Lower leg skin (tissue), 3 donors: ENCODE measurements at regions not wholly inside any gene's neighbourhood (a gene's known extent, or its start where the extent isn't known, plus 50 kb on each side); places are given as distances from the start of the nearest gene placed in this dataset.

Source experiments
- POLR2A ChIP-seq, 2 donors: fragments of 450-650 bp; IDR thresholded peaks; one replicate each; pipeline ENCODE4 v1.6.1; 2016 to 2017; ENCODE audit warnings: antibody characterized with exemption in 2 of 2, mild to moderate bottlenecking in 1 of 2, moderate library complexity in 1 of 2
- TF ChIP-seq, protein P1 (sequence below), 3 donors: fragments of 450-650 bp; IDR thresholded peaks; one replicate each; pipeline ENCODE4 v1.5.1; 2016; ENCODE audit warnings: antibody characterized with exemption in 3 of 3, mild to moderate bottlenecking in 3 of 3, moderate library complexity in 2 of 3

DNA sequence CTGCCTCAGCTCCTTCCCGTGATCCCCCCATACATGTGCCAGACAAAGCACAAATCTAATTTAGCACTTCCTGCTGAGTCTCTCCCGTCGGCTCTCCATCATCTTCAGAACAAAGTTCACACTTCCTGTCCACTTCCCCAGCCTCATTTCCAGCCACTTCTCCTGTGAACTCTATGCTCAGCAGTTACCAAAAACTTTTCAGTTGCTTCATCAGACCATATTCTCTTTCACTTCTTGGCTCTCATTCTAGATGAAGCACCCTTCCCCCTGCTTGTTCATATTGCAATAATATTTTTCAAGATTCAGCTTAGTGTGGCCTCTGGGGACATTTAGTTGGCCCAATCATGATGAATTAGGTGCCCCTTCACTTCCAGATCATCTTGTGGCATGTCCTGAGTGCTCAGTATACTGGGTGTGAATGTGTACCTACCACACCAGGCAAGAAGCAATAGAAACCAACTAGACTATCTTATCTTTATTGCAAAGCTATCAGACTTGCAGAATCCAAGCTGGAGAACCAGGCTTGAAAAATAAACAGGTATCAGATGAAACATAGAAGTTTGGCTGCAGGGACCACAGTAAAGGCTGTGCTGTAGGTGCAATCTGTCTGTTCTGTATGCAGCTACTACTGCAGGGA lies 115.8 kb downstream of the NXPE2 start:
- TF ChIP-seq, protein P1, sequence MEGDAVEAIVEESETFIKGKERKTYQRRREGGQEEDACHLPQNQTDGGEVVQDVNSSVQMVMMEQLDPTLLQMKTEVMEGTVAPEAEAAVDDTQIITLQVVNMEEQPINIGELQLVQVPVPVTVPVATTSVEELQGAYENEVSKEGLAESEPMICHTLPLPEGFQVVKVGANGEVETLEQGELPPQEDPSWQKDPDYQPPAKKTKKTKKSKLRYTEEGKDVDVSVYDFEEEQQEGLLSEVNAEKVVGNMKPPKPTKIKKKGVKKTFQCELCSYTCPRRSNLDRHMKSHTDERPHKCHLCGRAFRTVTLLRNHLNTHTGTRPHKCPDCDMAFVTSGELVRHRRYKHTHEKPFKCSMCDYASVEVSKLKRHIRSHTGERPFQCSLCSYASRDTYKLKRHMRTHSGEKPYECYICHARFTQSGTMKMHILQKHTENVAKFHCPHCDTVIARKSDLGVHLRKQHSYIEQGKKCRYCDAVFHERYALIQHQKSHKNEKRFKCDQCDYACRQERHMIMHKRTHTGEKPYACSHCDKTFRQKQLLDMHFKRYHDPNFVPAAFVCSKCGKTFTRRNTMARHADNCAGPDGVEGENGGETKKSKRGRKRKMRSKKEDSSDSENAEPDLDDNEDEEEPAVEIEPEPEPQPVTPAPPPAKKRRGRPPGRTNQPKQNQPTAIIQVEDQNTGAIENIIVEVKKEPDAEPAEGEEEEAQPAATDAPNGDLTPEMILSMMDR (IDR thresholded peaks at IDR 0.05), result no peak
- no peak for TF ChIP-seq POLR2A (IDR thresholded peaks at IDR 0.05)
